Germinal center (tissue), 1 donor: ENCODE measurements at regions not wholly inside any gene's neighbourhood (a gene's known extent, or its start where the extent isn't known, plus 50 kb on each side); places are given as distances from the start of the nearest gene placed in this dataset.
"Not testable (repeated sequence)": the region's sequence is repeated elsewhere in the genome, so short reads cannot be mapped to it uniquely, and the experiment has no call there.

Experiments used
- DNase-seq: peaks from one replicate; pipeline ENCODE4 v3.0.0; 2012; ENCODE audit warnings: mixed read lengths, low spot score

GRCh38 chr3:150129166-150129565 is 158.5 kb upstream of the PFN2 start:
- DNase-seq, result no peak

- no peak for DNase-seq
Measured at GRCh38 chr3:150128126-150128525, 157.4 kb upstream of the PFN2 start.

GRCh38 chr3:150127011-150127490 is 156.4 kb upstream of the PFN2 start:
- DNase-seq, result no peak

- no peak for DNase-seq
Measured at GRCh38 chr3:150124142-150124541, 153.4 kb upstream of the PFN2 start.

- not testable (repeated sequence) for DNase-seq
Measured at GRCh38 chr3:150123249-150123648, 152.6 kb upstream of the PFN2 start.

DNA sequence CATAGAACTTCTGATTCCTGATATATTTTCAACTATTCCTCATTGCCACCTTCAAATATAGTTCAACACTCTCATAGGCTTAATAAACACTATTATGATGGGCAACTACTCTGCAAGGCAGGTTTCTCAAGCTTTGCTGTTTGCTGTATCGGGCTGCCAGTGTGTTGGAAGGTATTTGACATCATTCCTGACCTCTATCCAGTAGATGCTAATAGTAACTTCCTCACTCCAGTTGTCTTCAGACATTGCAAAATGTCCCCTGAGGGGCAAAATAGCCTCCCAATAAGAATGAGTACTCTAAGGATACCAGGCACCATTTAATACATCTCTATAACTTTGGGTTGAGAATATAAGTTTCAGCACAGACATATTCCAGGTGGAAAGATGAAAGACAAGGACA is 147.5 kb upstream of the PFN2 start:
- no peak for DNase-seq

GRCh38 chr3:150117076-150117475 is 146.4 kb upstream of the PFN2 start:
- DNase-seq, result no peak

GRCh38 chr3:150116196-150116595 is 145.5 kb upstream of the PFN2 start:
- no peak for DNase-seq

GRCh38 chr3:150114873-150115540 is 144.3 kb upstream of the PFN2 start:
- no peak for DNase-seq

DNA sequence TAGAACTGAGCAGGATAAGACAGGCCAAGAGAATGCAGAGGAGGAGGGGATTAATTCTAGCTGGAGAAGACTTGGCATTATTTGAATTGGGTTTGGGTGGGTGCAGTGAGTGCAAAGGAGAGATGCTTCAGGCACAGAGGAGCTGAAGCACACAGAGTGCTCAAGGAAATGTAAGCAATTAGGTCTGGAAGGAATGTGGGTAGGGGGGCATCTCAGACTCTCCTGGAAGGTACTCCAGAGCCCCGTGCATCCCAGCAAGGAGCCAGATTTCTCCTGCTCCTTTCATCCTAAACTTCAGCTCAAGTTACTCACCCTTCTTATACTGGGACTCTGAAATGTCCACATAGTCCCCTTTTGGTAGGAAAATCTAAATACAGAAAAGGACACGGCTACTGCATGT is 143.6 kb upstream of the PFN2 start:
- no peak for DNase-seq

DNA sequence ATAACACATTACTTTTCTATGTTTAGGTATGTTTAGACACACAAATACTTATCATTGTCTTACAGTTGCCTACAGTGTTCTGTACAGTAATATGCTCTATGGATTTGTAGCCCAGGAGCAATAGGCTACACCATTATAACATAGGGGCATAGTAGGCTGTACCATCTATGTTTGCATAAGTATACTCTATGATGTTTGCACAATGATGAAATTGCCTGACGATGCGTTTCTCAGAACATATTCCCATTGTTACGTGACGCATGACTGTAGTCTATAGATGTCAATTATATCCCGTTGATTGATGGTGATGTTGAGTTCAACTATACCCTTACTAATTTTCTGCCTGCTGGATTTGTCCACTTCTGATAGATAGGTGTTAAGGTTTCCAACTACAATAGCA is 139.4 kb upstream of the PFN2 start:
- no peak for DNase-seq

DNA sequence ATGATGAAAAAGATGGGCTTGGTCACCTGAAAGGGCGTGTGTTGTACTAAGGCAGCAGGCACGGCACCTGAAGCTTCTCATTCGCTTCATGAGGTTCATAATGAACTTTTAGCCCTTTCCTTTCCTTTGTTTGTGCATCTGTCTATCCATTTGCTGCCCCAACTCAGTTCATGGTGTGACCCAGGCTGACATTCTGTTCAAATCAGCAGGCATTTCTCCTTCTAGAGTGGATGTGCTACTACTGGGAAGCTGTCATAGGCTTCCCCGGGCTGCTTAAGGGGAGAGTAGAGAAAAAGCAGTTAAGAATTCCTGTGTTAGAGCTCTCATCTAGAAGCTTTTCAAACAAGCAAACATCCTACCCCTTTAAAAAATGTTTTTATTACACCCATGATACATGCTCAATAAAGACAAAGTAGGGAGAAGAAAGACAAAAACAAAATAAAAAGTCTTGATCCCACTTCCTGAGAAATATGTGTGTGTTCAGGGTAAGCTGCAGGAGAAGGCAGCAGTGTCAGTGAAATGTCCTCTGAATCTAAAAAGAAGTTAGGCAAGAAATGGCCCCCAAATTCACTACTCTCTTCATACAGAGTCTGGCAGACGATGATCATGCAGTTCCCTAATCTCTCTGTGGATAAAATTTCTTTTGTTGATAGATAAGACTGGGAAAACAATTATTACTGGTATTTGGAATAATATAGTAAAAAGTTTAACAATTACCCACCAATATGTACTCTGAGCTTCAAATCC is 136.9 kb upstream of the PFN2 start:
- DNase-seq, result no peak

GRCh38 chr3:150106740-150107428 is 136.2 kb upstream of the PFN2 start:
- DNase-seq, result no peak

GRCh38 chr3:150105886-150106612 is 135.4 kb upstream of the PFN2 start:
- no peak for DNase-seq

- DNase-seq, result no peak
Measured at GRCh38 chr3:150105025-150105424, 134.3 kb upstream of the PFN2 start.

DNA sequence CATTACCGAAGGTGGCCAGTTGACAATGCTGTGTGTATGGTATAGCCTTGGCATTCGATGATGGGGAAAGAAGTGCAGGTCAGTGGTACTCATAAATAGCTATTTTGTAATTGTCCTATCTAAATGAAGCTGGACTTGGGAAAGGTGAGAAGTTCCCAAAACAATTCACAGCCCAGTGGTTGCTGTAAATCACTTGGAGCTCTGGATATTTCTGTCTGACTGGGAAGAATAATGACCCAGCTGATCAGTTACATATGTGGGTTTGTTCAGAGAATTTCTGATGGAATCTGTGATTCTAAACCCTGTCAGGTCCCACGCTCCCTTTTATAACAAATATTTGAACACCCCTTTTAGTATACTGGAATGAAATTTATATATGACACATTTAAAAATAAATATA is 133.9 kb upstream of the PFN2 start:
- no peak for DNase-seq

GRCh38 chr3:150101016-150101415 is 130.3 kb upstream of the PFN2 start:
- DNase-seq, result no peak

- DNase-seq, result no peak
Measured at GRCh38 chr3:150098621-150099020, 127.9 kb upstream of the PFN2 start.

DNA sequence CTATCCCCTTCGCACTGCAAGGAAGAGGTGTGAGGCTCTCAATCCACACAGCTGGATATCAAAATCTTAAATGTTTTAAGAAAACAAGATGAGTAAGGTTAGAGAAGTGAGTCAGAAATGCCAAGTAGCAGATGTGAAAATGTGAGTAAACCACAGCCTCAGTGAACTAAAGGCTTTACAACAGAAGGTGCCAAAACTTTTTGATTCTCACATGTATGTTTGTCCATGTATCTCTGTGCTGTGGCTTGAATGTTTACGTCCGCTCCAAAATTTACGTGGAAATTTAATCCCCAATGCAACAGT is 126.8 kb upstream of the PFN2 start:
- no peak for DNase-seq

DNA sequence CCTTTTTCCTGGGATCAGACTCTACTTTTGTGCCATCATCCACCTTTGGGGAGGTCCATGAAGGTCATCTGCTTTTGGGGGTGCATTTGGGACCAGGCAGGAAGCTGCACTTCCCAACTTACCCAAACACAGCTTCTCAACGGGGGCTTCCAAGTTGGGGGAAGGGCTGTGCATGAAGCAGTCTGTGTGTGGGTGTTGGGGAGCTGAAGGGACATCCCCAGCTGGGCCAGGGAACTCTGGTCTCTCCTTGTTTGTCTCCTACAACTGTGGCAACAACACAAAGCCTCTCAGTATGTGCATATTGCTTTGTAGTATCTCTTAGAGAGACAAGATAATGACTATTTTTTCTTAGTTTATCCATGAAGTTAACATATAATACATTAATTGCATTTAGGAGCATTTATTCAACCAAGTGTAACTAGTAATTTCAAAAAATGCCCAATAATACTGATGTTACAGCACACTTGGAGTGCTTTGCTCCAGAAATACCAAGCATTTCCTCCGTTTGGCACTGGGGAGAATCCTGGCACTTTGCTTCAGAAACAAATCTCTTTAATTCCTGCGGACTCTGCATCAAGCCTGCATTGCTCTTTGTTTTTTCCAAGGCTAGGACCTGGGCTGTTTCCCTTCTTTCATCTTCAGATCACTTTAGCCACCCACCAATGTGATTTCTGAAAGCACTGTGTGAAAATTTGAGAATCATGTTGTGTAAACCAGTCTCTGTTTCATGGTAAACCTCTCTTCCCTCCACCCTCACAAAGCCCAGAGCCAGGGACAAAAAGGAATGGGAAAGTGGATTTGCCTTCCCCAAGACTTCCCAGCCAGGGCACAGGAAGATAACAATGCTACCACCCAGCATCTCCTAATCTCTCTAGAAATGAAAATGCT is 126.2 kb upstream of the PFN2 start:
- DNase-seq, result no peak

DNA sequence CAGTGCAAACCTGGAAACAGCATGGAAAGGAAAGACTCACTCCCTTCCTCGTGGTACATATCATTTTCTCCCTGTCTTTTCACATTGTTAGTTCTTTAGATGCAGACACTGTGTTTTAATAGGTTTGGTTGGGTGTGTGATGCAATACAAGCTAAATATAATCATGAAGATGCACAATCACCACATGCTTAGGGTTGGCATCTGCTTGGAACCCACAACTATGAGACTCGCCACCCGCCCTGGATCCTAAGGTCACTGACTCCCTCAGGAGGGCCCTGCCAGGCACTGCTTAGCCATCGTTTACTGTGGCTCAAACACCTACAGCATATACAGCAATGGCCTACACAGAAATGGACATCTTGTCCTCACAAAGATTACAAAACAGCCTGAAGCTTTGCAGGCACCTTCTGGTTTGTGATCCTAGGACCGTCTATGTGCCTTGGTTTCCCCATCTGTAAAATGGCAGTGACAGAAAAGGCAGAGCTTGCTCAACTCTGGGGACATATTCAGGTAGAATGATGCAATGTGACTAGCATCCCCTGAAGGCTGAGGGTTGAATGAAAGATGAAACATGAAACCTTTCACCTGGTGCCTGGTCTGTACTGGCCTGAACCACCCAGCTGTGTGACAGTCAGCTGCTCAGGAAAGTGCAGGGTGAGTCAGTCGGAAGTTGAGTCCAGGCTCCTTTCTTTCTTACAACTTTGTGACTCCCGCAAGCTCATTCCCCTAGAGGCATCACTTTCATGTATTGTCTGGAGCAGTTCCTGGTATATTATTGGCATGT is 123.6 kb upstream of the PFN2 start:
- no peak for DNase-seq
